ENCODE measurements at regions not wholly inside any gene's neighbourhood (a gene's known extent, or its start where the extent isn't known, plus 50 kb on each side); places are given as distances from the start of the nearest gene placed in this dataset.

DNA sequence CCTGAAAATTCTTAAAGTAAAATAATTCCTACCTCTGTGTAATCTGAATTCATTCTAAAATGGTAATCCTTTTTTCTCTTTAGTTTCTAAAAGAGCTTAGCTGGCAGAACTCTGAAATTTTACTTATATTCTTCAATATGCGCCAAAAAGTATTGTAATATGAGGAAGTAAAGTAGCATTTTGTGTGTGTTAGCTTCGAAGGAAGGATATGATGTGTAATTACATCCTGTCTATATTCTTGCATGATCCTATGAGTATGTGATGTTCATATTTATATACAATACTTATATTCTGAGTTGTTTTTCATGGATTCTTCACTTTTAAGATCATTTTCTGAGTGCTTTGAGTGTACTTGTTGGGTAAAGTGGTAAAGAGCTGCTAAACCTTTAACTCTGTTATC lies 402.9 kb upstream of the PKDCC start:
- no peak for TF ChIP-seq CTCF (IDR thresholded peaks at IDR 0.05)
- TF ChIP-seq EZH2 (IDR thresholded peaks at IDR 0.05) = no peak

Measured in neural progenitor cell (in vitro differentiated cells).